Neural crest cell (in vitro differentiated cells): ENCODE measurements at regions not wholly inside any gene's neighbourhood (a gene's known extent, or its start where the extent isn't known, plus 50 kb on each side); places are given as distances from the start of the nearest gene placed in this dataset.
"Not testable (repeated sequence)": the region's sequence is repeated elsewhere in the genome, so short reads cannot be mapped to it uniquely, and the experiment has no call there.

ENCODE experiments used
- DNase-seq: peaks from one replicate; pipeline ENCODE4 v3.0.0; 2021; ENCODE audit warnings: low read depth, mixed read lengths, low spot score
- H3K27ac Mint-ChIP-seq: one replicate; pipeline ENCODE4 v1.8.0; 2021; ENCODE audit warnings: mild to moderate bottlenecking, mixed read lengths; ENCODE audit not compliant: unreplicated experiment
- H3K27me3 Mint-ChIP-seq: 2 replicates; pipeline ENCODE4 v1.8.0; 2021; ENCODE audit warnings: low read depth, mild to moderate bottlenecking, mixed read lengths
- H3K36me3 Mint-ChIP-seq: 2 replicates; pipeline ENCODE4 v1.8.0; 2021; ENCODE audit warnings: low read depth, mild to moderate bottlenecking, mixed read lengths
- H3K4me1 Mint-ChIP-seq: 2 replicates; pipeline ENCODE4 v1.8.0; 2021; ENCODE audit warnings: mixed read lengths
- H3K4me3 Mint-ChIP-seq: one replicate; pipeline ENCODE4 v1.8.0; 2021; ENCODE audit warnings: mild to moderate bottlenecking, mixed read lengths
- H3K9me3 Mint-ChIP-seq: 2 replicates; pipeline ENCODE4 v1.8.0; 2021; ENCODE audit warnings: mixed read lengths
- TF ChIP-seq, protein P1 (sequence below): fragments of 200-600 bp; sonication (generic); conservative IDR thresholded peaks from 2 replicates; pipeline ENCODE4 v1.5.0; 2021; ENCODE audit warnings: antibody characterized with exemption, mild to moderate bottlenecking

DNA sequence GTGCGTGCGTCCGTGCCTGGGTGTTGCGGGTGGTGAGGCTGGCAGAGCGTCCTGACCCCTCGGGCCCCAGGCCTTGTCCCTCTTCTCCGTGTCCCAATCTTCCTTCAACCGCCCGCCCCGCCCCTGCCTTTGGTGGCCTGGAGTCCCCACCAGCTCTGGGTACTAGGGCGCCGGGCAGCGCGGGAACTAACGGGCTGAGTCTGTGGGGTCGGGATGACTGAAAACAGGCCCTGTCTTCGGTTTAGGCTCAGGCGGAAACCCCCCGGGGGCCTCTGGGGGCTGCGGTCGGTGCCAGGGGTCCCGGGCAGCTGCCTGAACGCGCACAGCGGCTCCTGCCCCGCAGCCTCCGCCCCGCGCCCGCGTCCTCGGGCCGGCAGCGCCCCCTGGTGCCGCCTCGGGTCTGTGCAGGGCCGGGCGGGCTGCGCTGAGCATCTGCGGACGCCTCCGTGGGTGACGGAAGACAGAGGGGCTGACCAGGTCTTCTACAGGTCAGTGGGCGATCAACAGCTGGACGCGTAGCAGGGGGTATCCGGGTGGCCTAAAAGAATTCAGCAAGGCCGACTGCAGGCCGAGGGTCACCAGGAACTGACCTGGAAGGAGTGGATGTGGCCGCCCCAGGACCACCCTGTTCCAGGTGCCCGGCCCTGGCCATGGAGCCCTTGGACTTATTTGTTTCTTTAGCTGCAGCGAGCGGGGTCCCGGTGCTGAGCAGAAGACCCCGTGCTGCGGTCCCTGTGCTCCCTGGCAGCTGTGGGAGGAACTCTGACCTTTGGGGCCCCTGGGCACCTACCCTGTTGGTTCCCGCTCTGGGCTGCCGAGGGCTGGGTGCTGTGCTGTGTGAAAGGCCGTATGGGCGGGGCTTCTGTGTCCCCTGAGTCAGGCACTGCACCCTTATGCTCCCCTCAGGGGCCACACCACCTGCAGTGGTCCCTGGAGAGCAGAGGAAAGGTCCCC is 130.2 kb upstream of the LPCAT1 start:
- not testable (repeated sequence) for H3K36me3 Mint-ChIP-seq, H3K9me3 Mint-ChIP-seq, H3K4me3 Mint-ChIP-seq, H3K27ac Mint-ChIP-seq, H3K4me1 Mint-ChIP-seq
- TF ChIP-seq, protein P1, sequence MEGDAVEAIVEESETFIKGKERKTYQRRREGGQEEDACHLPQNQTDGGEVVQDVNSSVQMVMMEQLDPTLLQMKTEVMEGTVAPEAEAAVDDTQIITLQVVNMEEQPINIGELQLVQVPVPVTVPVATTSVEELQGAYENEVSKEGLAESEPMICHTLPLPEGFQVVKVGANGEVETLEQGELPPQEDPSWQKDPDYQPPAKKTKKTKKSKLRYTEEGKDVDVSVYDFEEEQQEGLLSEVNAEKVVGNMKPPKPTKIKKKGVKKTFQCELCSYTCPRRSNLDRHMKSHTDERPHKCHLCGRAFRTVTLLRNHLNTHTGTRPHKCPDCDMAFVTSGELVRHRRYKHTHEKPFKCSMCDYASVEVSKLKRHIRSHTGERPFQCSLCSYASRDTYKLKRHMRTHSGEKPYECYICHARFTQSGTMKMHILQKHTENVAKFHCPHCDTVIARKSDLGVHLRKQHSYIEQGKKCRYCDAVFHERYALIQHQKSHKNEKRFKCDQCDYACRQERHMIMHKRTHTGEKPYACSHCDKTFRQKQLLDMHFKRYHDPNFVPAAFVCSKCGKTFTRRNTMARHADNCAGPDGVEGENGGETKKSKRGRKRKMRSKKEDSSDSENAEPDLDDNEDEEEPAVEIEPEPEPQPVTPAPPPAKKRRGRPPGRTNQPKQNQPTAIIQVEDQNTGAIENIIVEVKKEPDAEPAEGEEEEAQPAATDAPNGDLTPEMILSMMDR: peak; percentile 64
- DNase-seq: peak; percentile 56
- peaks cover 41% of the 10 kb centered on the region for H3K27me3 Mint-ChIP-seq

DNA sequence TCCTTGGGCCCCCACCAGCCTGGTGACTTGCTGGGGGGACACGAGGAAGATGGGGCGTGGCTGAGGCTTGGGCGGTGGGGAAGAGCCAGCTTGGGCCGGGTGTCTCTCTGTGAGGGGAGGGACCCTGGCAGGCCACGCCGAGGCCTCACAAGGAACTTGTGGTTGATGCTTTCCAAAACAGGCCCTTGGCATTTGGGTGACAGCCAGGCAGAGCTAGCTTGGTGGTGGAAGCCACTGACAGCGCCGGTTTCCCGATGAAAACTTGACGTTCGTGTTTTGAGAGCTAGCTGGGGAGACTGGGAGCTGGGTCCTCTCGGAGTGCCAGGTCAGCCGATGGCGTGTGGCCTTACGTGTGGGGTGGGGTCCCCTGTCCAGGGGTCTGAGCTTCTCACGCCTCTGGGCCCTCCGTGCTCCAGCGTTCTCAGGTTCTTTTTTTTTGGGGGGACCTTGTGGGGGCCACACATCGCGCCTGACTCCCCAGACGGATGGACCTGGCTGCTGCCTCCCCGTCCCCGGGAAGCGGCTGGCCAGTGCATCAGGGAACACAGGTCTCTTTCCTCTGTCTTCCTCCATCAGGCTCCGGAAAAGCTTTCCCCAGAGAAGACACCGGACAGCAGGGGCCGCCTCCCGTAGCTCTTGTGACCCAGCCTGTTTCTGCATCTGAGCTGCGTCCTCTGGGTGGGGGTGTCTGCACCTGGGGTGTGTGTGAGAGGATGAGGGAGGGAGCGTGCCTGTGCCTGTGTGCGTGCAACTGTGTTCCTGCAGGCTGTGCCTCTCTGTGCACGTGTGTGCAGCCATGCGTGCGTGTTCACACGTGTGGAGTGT is 129.3 kb upstream of the LPCAT1 start:
- no peaks in the 10 kb centered on the region for H3K36me3 Mint-ChIP-seq
- DNase-seq: no peak
- H3K4me1 Mint-ChIP-seq: no peaks in the 10 kb centered on the region

DNA sequence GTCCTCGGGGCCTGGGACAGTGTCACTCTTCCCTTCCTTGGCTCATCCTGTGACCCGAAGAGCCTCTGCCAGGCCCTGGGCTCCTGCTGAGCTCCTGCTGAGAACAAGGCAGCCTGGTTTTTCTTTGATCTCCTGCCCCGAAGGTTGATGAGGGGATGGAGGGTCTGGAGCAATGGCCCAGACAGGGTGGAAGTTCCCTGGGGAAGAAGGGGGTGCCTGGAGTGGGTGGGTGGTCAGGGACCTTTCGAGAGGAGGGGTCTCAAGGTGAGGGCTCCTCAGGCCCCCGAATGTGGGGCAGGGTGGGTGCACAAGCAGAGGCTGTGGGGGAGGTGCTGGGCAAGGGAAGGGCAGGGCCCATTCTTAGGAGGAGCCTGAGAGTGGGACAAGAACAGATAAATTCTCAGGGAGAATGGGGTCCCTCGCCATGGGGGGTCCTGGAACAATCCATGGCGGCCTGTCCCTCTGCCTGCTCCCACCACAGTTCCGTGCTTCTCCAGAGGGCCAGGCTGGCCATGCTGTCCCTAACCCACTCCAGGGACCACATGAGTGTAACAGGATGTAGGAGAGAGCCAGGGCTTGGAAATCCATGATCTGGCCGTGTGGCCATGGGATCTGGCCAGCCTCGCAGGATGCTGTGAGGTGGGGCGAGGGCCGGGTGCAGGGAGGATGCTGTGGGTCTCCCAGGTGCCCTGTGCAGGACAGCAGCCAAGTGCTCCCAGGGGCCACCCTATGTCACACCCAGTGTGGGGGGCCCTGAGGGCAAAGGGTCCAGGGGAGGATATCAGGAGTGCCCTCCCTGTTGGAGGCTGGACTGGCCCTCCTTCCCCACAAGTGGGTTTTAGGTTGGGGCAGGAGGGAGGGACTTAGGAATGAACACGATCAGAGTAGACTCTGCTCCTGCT is 128.5 kb upstream of the LPCAT1 start:
- H3K27ac Mint-ChIP-seq: no peak overlapping the region
- no peaks in the 10 kb centered on the region for H3K36me3 Mint-ChIP-seq
- no peaks in the 10 kb centered on the region for H3K4me1 Mint-ChIP-seq
- H3K27me3 Mint-ChIP-seq: peaks cover 49% of the 10 kb centered on the region
- H3K4me3 Mint-ChIP-seq: no peak overlapping the region
- no peak for DNase-seq
- TF ChIP-seq, protein P1: no peak
- no peaks in the 10 kb centered on the region for H3K9me3 Mint-ChIP-seq

More for the DNA sequence above, 129.3 kb upstream of the LPCAT1 start:
- TF ChIP-seq, protein P1: no peak
- Mint-ChIP-seq H3K27ac (no peak overlapping the region), H3K4me3 (no peak overlapping the region), H3K9me3 (no peaks in the 10 kb centered on the region), H3K27me3 (peaks cover 46% of the 10 kb centered on the region)

DNA sequence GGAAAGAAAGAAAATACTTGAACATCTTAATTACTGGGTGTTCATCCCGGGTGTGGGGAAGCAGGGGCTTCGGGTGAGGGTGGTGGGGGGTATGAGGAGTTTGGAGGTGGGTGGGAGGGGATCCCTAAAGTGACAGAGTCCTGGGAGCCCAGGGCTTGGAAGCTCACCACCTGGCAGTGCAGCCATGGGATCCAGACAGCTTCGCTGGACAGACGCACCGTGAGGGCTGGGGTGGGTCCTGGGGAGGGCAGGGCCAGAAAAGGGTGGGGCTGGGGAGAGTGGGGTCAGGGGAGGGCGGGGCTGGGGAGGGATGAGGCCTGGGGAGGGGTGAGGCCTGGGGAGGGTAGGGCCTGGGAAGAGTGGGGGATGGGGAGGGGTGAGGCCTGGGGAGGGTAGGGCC is 127.5 kb upstream of the LPCAT1 start:
- no peak overlapping the region for H3K27ac Mint-ChIP-seq
- H3K9me3 Mint-ChIP-seq: no peaks in the 10 kb centered on the region
- H3K4me1 Mint-ChIP-seq: no peaks in the 10 kb centered on the region
- TF ChIP-seq, protein P1: no peak
- H3K4me3 Mint-ChIP-seq: no peak overlapping the region
- peaks cover 58% of the 10 kb centered on the region for H3K27me3 Mint-ChIP-seq
- DNase-seq: no peak
- H3K36me3 Mint-ChIP-seq: no peaks in the 10 kb centered on the region

DNA sequence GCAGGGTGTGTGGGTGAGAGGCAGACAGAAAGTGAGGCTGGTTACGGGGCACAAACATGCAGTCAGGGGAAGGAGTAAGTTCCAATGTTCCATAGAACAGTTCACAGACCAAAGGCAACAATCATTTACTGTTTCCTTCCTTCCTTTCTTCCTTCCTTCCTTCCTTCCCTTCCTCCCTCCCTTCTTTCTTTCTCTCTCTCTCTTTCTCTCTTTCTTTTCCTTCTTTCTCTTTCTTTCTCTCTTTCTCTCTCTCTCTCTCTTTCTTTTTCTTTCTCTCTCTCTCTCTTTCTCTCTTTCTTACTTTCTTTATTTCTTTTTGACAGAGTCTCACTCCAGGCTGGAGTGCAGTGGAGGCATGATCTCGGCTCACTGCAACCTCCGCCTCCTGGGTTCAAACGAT is 125.8 kb upstream of the LPCAT1 start:
- no peaks in the 10 kb centered on the region for H3K36me3 Mint-ChIP-seq
- no peaks in the 10 kb centered on the region for H3K4me1 Mint-ChIP-seq
- DNase-seq: no peak
- H3K27me3 Mint-ChIP-seq: peaks cover 72% of the 10 kb centered on the region
- no peak overlapping the region for H3K27ac Mint-ChIP-seq
- no peaks in the 10 kb centered on the region for H3K9me3 Mint-ChIP-seq
- TF ChIP-seq, protein P1: no peak
- no peak overlapping the region for H3K4me3 Mint-ChIP-seq
